Breast epithelium (tissue), 4 donors: ENCODE measurements at regions not wholly inside any gene's neighbourhood (a gene's known extent, or its start where the extent isn't known, plus 50 kb on each side); places are given as distances from the start of the nearest gene placed in this dataset.

Experiments used
- DNase-seq, 2 donors: peaks; one replicate each; pipeline ENCODE4 v3.0.0-alpha.2; 2019; ENCODE audit warnings: low spot score in 2 of 2
- H3K27ac ChIP-seq, 2 donors: fragments of 200-600 bp; sonication (generic) in 1 of 2; one replicate each; pipeline ENCODE4 v1.5.1; 2016 to 2019; ENCODE audit warnings: mild to moderate bottlenecking in 1 of 2
- H3K27me3 ChIP-seq, 2 donors: fragments of 200-600 bp; sonication (generic) in 1 of 2; one replicate each; pipeline versions ENCODE4 v1.5.1 to v1.6.0; 2017 to 2019; ENCODE audit warnings: control low read depth in 1 of 2, mild to moderate bottlenecking in 1 of 2
- H3K36me3 ChIP-seq: fragments of 200-600 bp; one replicate; pipeline ENCODE4 v1.5.1; 2019
- H3K4me1 ChIP-seq, 2 donors: fragments of 200-600 bp; sonication (generic); one replicate each; pipeline ENCODE4 v1.5.1; 2016 to 2019; ENCODE audit warnings: control low read depth in 1 of 2
- H3K4me3 ChIP-seq, 3 donors: fragments of 200-600 bp; sonication (generic); 1 replicate in 2 of 3; 2 replicates in 1 of 3; pipeline ENCODE4 v1.5.1; 2016 to 2019; ENCODE audit warnings: mild to moderate bottlenecking in 3 of 3, moderate library complexity in 2 of 3
- H3K9me3 ChIP-seq, 2 donors: fragments of 200-600 bp; sonication (generic) in 1 of 2; one replicate each; pipeline ENCODE4 v1.5.1; 2016 to 2019; ENCODE audit warnings: control low read depth in 1 of 2
- CTCF ChIP-seq, 3 donors: fragments of 450-650 bp; IDR thresholded peaks; one replicate each; pipeline ENCODE4 v1.5.1; 2016 to 2017; ENCODE audit warnings: antibody characterized with exemption in 3 of 3, mild to moderate bottlenecking in 3 of 3, moderate library complexity in 3 of 3
- POLR2A ChIP-seq: fragments of 450-650 bp; IDR thresholded peaks from one replicate; pipeline ENCODE4 v1.6.1; 2016; ENCODE audit warnings: antibody characterized with exemption, mild to moderate bottlenecking, moderate library complexity
- POLR2AphosphoS5 ChIP-seq, 3 donors: sonication (generic); formaldehyde crosslinking; IDR thresholded peaks; one replicate each; pipeline ENCODE4 v1.6.1; 2017; ENCODE audit warnings: antibody characterized with exemption in 3 of 3
- intact Hi-C: fragments of 100-400 bp; cut with DNase I; formaldehyde crosslinking; loops from one replicate; pipeline ENCODE4 v1.15.1; 2023; ENCODE audit warnings: low total_unique reads

GRCh38 chr18:25423267-25423666 is 71.3 kb upstream of the ZNF521 start:
- Histone ChIP-seq H3K4me1 (no peaks in the 10 kb centered on the region), H3K4me3 (no peak overlapping the region), H3K9me3 (peaks cover 0 to 8% of the 10 kb centered on the region in 2 donors), H3K27me3 (no peaks in the 10 kb centered on the region), H3K36me3 (no peaks in the 10 kb centered on the region), H3K27ac (no peak overlapping the region)
- intact Hi-C loops = no loop called here
- TF ChIP-seq CTCF (IDR thresholded peaks at IDR 0.05) = no peak
- TF ChIP-seq POLR2AphosphoS5 (IDR thresholded peaks at IDR 0.05) = no peak
- no peak for TF ChIP-seq POLR2A
- no peak for DNase-seq

- DNase-seq = no peak
- H3K4me1 ChIP-seq = no peaks in the 10 kb centered on the region
- H3K4me3 ChIP-seq = no peak overlapping the region
- TF ChIP-seq CTCF (IDR thresholded peaks at IDR 0.05) (no peak), POLR2A (no peak), POLR2AphosphoS5 (IDR thresholded peaks at IDR 0.05) (no peak)
- intact Hi-C loops = no loop called here
- H3K27me3 ChIP-seq = no peaks in the 10 kb centered on the region
- H3K36me3 ChIP-seq = no peaks in the 10 kb centered on the region
- no peak overlapping the region for H3K27ac ChIP-seq
- peaks cover 0 to 6% of the 10 kb centered on the region in 2 donors for H3K9me3 ChIP-seq
These were observed 70.3 kb upstream of the ZNF521 start for GRCh38 chr18:25422230-25422629.

DNA sequence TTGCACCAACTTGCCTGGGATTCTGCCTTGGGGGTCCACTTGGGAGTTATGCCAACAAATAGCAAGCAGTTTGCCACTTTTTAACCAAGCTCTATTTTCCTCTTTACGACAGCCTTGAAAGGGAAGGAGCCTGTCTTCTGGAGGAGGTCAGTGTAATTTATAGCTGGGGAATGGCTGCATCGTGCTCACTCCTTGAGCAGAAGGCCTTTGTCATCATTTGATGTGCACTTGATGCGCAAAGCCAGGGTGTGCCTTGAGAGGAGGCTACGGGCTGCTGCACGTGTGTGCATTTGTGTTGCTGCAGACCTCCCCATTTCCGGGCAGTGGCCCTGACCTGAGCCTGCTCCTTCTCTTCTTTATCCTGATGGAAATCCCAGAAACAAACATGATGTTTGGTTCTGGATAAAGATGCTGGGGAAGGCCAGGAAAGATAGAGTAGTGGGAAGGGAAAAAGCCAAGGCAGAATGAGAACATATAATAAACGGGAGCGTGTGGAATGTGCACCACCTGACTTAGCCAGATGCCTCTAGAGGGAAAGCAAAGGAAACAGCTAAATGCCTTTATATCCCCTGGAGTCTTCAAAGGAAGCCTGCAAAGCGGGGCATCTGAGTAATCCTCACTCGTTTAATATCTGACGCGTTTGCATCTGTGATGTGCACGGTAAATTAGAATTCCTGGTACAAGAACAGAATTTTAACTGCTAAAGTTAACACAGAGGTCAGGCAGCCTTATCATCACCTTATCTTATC is 68.3 kb upstream of the ZNF521 start:
- Histone ChIP-seq H3K27ac (no peak overlapping the region), H3K4me1 (no peaks in the 10 kb centered on the region), H3K27me3 (no peaks in the 10 kb centered on the region), H3K36me3 (no peaks in the 10 kb centered on the region), H3K4me3 (no peak overlapping the region), H3K9me3 (no peaks in the 10 kb centered on the region)
- TF ChIP-seq POLR2AphosphoS5 (IDR thresholded peaks at IDR 0.05) (no peak), CTCF (IDR thresholded peaks at IDR 0.05) (no peak), POLR2A (no peak)
- intact Hi-C loops = no loop called here
- DNase-seq = no peak

GRCh38 chr18:25416374-25416773 is 64.4 kb upstream of the ZNF521 start:
- no peaks in the 10 kb centered on the region for H3K27me3 ChIP-seq
- intact Hi-C loops = loop anchor here (5.0 kb wide), 1 partner anchor 409 kb away; no protein-coding TSS in a partner anchor
- no peaks in the 10 kb centered on the region for H3K36me3 ChIP-seq
- no peak overlapping the region for H3K4me3 ChIP-seq
- TF ChIP-seq POLR2AphosphoS5 (IDR thresholded peaks at IDR 0.05) = no peak
- no peak for TF ChIP-seq POLR2A
- TF ChIP-seq CTCF (IDR thresholded peaks at IDR 0.05) = no peak
- H3K27ac ChIP-seq = no peak overlapping the region
- no peak for DNase-seq
- H3K4me1 ChIP-seq = no peaks in the 10 kb centered on the region
- no peaks in the 10 kb centered on the region for H3K9me3 ChIP-seq

GRCh38 chr18:25409971-25410370 is 58.0 kb upstream of the ZNF521 start:
- no peak for TF ChIP-seq POLR2A
- TF ChIP-seq CTCF (IDR thresholded peaks at IDR 0.05) = no peak
- no peak for TF ChIP-seq POLR2AphosphoS5 (IDR thresholded peaks at IDR 0.05)
- H3K27me3 ChIP-seq = no peaks in the 10 kb centered on the region
- intact Hi-C loops = no loop called here

More at GRCh38 chr18:25409971-25410370, 58.0 kb upstream of the ZNF521 start:
- no peaks in the 10 kb centered on the region for H3K4me1 ChIP-seq
- DNase-seq = no peak
- no peak overlapping the region for H3K27ac ChIP-seq
- H3K36me3 ChIP-seq = no peaks in the 10 kb centered on the region
- H3K9me3 ChIP-seq = no peaks in the 10 kb centered on the region
- H3K4me3 ChIP-seq = no peak overlapping the region
